ENCODE measurements at regions not wholly inside any gene's neighbourhood (a gene's known extent, or its start where the extent isn't known, plus 50 kb on each side); places are given as distances from the start of the nearest gene placed in this dataset.

- no peak for DNase-seq (ENCODE audit: low spot score)
These were observed 60.9 kb upstream of the CHRM2 start for GRCh38 chr7:136807598-136807997.

GRCh38 chr7:136803028-136803427, 65.4 kb upstream of the CHRM2 start:
- DNase-seq (ENCODE audit: low spot score), result no peak

GRCh38 chr7:136783934-136784333, 84.5 kb upstream of the CHRM2 start:
- DNase-seq (ENCODE audit: low spot score), result no peak

- DNase-seq (ENCODE audit: low spot score), result no peak
These were observed 126.5 kb upstream of the CHRM2 start for GRCh38 chr7:136741941-136742340.

- DNase-seq (ENCODE audit: low spot score), result no peak
These were observed 139.5 kb upstream of the CHRM2 start for GRCh38 chr7:136728945-136729344.

- DNase-seq (ENCODE audit: low spot score), result no peak
These were observed 142.0 kb upstream of the CHRM2 start for GRCh38 chr7:136726460-136726859.

GRCh38 chr7:136717910-136718557, 150.4 kb upstream of the CHRM2 start:
- DNase-seq (ENCODE audit: low spot score), result no peak

- no peak for DNase-seq (ENCODE audit: low spot score)
These were observed 154.4 kb upstream of the CHRM2 start for GRCh38 chr7:136714062-136714461.

- DNase-seq (ENCODE audit: low spot score), result no peak
These were observed 157.7 kb upstream of the CHRM2 start for GRCh38 chr7:136710751-136711150.

GRCh38 chr7:136709876-136710275, 158.6 kb upstream of the CHRM2 start:
- peak; percentile 87 for DNase-seq (ENCODE audit: low spot score)

GRCh38 chr7:136702913-136703312, 165.5 kb upstream of the CHRM2 start:
- no peak for DNase-seq (ENCODE audit: low spot score)

- no peak for DNase-seq (ENCODE audit: low spot score)
These were observed 169.5 kb upstream of the CHRM2 start for GRCh38 chr7:136698977-136699376.

GRCh38 chr7:136698231-136698630, 170.2 kb upstream of the CHRM2 start:
- DNase-seq (ENCODE audit: low spot score), result peak; percentile 96

GRCh38 chr7:136697271-136697670, 171.2 kb upstream of the CHRM2 start:
- DNase-seq (ENCODE audit: low spot score), result no peak

- no peak for DNase-seq (ENCODE audit: low spot score)
These were observed 175.0 kb upstream of the CHRM2 start for GRCh38 chr7:136693166-136694119.

- no peak for DNase-seq (ENCODE audit: low spot score)
These were observed 176.2 kb upstream of the CHRM2 start for GRCh38 chr7:136692221-136692620.

GRCh38 chr7:136688601-136689000, 179.9 kb upstream of the CHRM2 start:
- no peak for DNase-seq (ENCODE audit: low spot score)

GRCh38 chr7:136687693-136688322, 180.6 kb upstream of the CHRM2 start:
- DNase-seq (ENCODE audit: low spot score), result no peak

GRCh38 chr7:136685501-136686173, 182.8 kb upstream of the CHRM2 start:
- no peak for DNase-seq (ENCODE audit: low spot score)

- DNase-seq (ENCODE audit: low spot score), result no peak
These were observed 190.7 kb upstream of the CHRM2 start for GRCh38 chr7:136677471-136678365.

GRCh38 chr7:136667584-136667983, 200.9 kb upstream of the CHRM2 start:
- no peak for DNase-seq (ENCODE audit: low spot score)
